Type B pancreatic cell (in vitro differentiated cells): ENCODE measurements at regions not wholly inside any gene's neighbourhood (a gene's known extent, or its start where the extent isn't known, plus 50 kb on each side); places are given as distances from the start of the nearest gene placed in this dataset.

Source experiments
- DNase-seq: peaks from one replicate; pipeline ENCODE4 v3.0.0; 2021; ENCODE audit warnings: mixed read lengths; ENCODE audit not compliant: unreplicated experiment; ENCODE audit errors: extremely low spot score
- H3K27ac Mint-ChIP-seq: 2 replicates; pipeline ENCODE4 v1.8.0; 2021; ENCODE audit warnings: mild to moderate bottlenecking, mixed read lengths
- H3K27me3 Mint-ChIP-seq: 2 replicates; pipeline ENCODE4 v1.8.0; 2021; ENCODE audit warnings: mixed read lengths
- H3K36me3 Mint-ChIP-seq: 2 replicates; pipeline ENCODE4 v1.8.0; 2021; ENCODE audit warnings: mixed read lengths
- H3K4me1 Mint-ChIP-seq: one replicate; pipeline ENCODE4 v1.8.0; 2021; ENCODE audit warnings: mixed read lengths; ENCODE audit not compliant: unreplicated experiment
- H3K4me3 Mint-ChIP-seq: 2 replicates; pipeline ENCODE4 v1.8.0; 2021; ENCODE audit warnings: mild to moderate bottlenecking, mixed read lengths
- H3K9me3 Mint-ChIP-seq: 2 replicates; pipeline ENCODE4 v1.8.0; 2021; ENCODE audit warnings: mixed read lengths
- TF ChIP-seq, protein P1 (sequence below): fragments of 200-600 bp; sonication (generic); conservative IDR thresholded peaks from 2 replicates; pipeline ENCODE4 v1.5.0; 2021; ENCODE audit warnings: antibody characterized with exemption, mild to moderate bottlenecking

DNA sequence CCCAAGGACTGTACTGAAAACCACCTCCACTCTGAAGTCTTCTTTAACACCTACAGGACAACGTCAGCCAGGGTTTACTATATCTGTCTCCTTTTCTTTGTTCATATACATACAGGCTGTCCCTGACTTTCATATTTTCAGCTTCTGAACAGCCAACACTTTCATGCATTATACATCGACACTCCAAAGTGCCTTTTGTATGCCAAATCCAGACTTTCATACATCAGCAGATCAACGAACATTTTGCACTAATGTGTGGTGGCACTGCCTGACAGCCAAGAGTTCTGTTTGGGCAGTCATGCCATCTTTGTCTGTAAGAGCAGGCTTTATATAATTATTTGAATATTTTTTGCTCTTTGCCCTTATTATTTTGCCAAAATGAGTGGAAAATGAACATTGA, 487.4 kb downstream of the CETN3 start:
- no peaks in the 10 kb centered on the region for H3K36me3 Mint-ChIP-seq
- H3K4me1 Mint-ChIP-seq, result no peaks in the 10 kb centered on the region
- no peak overlapping the region for H3K4me3 Mint-ChIP-seq
- no peaks in the 10 kb centered on the region for H3K9me3 Mint-ChIP-seq
- TF ChIP-seq, protein P1, sequence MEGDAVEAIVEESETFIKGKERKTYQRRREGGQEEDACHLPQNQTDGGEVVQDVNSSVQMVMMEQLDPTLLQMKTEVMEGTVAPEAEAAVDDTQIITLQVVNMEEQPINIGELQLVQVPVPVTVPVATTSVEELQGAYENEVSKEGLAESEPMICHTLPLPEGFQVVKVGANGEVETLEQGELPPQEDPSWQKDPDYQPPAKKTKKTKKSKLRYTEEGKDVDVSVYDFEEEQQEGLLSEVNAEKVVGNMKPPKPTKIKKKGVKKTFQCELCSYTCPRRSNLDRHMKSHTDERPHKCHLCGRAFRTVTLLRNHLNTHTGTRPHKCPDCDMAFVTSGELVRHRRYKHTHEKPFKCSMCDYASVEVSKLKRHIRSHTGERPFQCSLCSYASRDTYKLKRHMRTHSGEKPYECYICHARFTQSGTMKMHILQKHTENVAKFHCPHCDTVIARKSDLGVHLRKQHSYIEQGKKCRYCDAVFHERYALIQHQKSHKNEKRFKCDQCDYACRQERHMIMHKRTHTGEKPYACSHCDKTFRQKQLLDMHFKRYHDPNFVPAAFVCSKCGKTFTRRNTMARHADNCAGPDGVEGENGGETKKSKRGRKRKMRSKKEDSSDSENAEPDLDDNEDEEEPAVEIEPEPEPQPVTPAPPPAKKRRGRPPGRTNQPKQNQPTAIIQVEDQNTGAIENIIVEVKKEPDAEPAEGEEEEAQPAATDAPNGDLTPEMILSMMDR, result no peak
- H3K27me3 Mint-ChIP-seq, result no peaks in the 10 kb centered on the region
- DNase-seq, result no peak
- no peak overlapping the region for H3K27ac Mint-ChIP-seq

DNA sequence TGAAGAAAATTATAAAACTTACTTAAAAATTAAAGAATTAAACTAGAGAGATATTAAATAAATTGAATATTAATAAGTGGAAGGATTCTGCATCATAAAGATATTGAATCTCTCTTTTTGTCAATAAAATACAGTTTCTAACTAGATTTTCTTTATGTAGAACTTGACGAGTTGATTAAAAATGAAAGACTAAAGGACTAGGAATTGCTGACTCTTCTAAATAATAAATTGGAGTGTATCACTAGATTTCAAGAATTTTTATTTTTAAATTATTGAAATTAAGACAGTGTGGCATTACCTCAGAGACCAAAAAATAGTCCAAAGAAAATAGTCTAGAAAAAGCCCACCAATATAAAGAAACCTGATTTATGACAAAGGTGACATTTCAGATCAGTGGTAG, 492.4 kb downstream of the CETN3 start:
- Mint-ChIP-seq H3K27me3 (no peaks in the 10 kb centered on the region), H3K4me3 (no peak overlapping the region), H3K36me3 (no peaks in the 10 kb centered on the region), H3K27ac (no peak overlapping the region), H3K4me1 (no peaks in the 10 kb centered on the region), H3K9me3 (no peaks in the 10 kb centered on the region)
- TF ChIP-seq, protein P1, result no peak
- no peak for DNase-seq

DNA sequence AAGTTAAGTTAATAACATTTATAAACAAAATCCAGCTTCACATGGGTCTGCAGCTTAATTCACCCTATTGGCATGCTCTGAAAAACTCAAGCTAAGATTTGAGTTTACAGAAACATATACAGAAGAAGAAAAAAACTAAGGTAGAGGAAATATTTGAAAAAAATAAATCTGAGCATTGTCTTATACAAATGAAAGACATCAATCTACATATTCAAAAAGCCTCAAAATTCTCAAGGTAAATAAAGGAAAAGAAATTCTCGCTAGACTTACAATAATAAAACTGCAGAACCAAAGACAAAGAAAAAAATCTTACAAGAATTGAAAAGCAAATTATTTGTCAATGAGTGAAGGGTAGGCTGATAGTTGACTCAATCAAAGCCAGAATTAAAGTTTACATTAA, 493.4 kb downstream of the CETN3 start:
- no peaks in the 10 kb centered on the region for H3K4me1 Mint-ChIP-seq
- no peak for DNase-seq
- TF ChIP-seq, protein P1, result no peak
- H3K4me3 Mint-ChIP-seq, result no peak overlapping the region
- no peaks in the 10 kb centered on the region for H3K27me3 Mint-ChIP-seq
- H3K27ac Mint-ChIP-seq, result no peak overlapping the region
- no peaks in the 10 kb centered on the region for H3K36me3 Mint-ChIP-seq
- H3K9me3 Mint-ChIP-seq, result no peaks in the 10 kb centered on the region

DNA sequence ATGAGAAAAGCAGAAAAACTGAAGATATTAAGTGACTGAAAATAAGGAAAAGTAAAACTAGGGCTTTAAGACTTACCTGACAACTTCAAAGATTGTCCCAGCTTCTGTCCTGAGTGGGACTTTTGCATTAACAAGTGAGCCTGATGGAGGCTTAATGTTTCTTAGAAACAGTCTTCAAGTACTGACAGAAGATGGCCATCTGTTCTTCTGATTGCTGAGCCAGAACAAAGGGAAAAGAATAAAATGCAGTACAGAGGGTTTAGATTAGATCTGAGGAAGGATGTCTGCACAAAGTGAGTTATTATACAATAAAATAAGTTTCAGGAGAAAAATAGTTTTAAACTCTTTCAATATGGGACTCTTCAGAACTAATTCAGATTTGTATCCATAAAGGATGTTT, 500.7 kb downstream of the CETN3 start:
- Mint-ChIP-seq H3K4me1 (no peaks in the 10 kb centered on the region), H3K36me3 (no peaks in the 10 kb centered on the region), H3K9me3 (no peaks in the 10 kb centered on the region), H3K27me3 (no peaks in the 10 kb centered on the region), H3K4me3 (no peak overlapping the region), H3K27ac (no peak overlapping the region)
- no peak for DNase-seq
- TF ChIP-seq, protein P1, result no peak

DNA sequence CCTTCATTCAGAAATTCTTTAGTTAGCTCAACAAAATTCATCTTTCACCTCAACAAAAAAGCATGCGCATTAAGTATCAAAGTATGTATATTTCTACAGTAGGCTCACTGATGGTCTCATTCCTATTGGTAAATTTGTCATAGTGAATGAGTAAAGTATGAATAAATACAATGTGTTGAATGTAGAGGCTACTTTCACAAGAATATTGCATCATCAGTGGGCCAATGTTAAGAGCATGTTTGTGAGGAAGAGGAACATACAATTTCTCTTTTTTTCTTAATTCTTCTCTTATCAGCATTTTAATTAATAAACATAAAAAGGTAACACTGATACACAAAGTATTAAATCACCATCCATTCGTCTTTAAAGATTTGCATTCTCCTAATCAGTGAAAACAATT, 505.1 kb downstream of the CETN3 start:
- TF ChIP-seq, protein P1, result no peak
- H3K4me3 Mint-ChIP-seq, result no peak overlapping the region
- H3K4me1 Mint-ChIP-seq, result no peaks in the 10 kb centered on the region
- H3K27ac Mint-ChIP-seq, result no peak overlapping the region
- H3K9me3 Mint-ChIP-seq, result no peaks in the 10 kb centered on the region
- H3K27me3 Mint-ChIP-seq, result no peaks in the 10 kb centered on the region
- no peaks in the 10 kb centered on the region for H3K36me3 Mint-ChIP-seq
- DNase-seq, result no peak

DNA sequence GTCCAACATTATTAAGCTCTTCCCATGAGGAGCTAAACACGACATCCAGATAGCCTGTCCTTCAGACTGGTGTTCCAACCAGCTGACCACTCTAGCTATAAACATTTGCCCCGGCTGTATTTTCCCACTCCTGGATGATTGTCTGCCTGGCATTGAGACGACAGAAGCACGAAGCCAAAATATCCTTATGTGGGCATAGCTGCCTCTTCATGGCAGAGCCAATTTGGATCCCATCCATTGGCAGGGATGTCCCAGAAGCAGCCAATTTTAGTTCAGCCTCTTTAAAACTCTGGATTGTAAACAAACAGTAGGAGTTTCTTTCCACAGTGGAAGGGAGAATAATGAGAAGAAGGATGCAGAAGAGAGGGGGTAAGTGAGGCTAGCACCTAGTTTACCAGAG, 507.6 kb downstream of the CETN3 start:
- Mint-ChIP-seq H3K27ac (no peak overlapping the region), H3K9me3 (no peaks in the 10 kb centered on the region), H3K4me3 (no peak overlapping the region), H3K27me3 (no peaks in the 10 kb centered on the region), H3K36me3 (no peaks in the 10 kb centered on the region), H3K4me1 (no peaks in the 10 kb centered on the region)
- DNase-seq, result no peak
- TF ChIP-seq, protein P1, result no peak
